HCT116 (cell line): ENCODE measurements at regions not wholly inside any gene's neighbourhood (a gene's known extent, or its start where the extent isn't known, plus 50 kb on each side); places are given as distances from the start of the nearest gene placed in this dataset.

Experiments used
- CEBPB ChIP-seq: IDR thresholded peaks from 2 replicates; pipeline ENCODE4 v1.6.1; 2012; ENCODE audit warnings: low read depth
- CTCF ChIP-seq, 3 experiments: fragments of 200-600 bp in 1 of 3; sonication (generic) in 1 of 3; IDR thresholded peaks in 2 of 3; conservative IDR thresholded peaks in 1 of 3; 2 replicates each; pipeline ENCODE4 v1.5.1; 2012 to 2017; ENCODE audit warnings: low read depth in 2 of 3, low read length in 2 of 3, antibody characterized with exemption in 1 of 3, borderline replicate concordance in 1 of 3, control low read depth in 1 of 3, mild to moderate bottlenecking in 1 of 3, mixed read lengths in 1 of 3, mixed run types in 1 of 3, moderate library complexity in 1 of 3; ENCODE audit not compliant: insufficient read depth in 1 of 3
- JUND ChIP-seq: IDR thresholded peaks from 2 replicates; pipeline ENCODE4 v1.6.1; 2012
- POLR2A ChIP-seq: IDR thresholded peaks from 2 replicates; pipeline ENCODE4 v1.7.0; 2011; ENCODE audit warnings: borderline replicate concordance; ENCODE audit not compliant: insufficient read depth, insufficient read length; ENCODE audit errors: extremely low read depth
- POLR2AphosphoS5 ChIP-seq: IDR thresholded peaks from 2 replicates; pipeline ENCODE4 v1.6.1; 2011; ENCODE audit warnings: mild to moderate bottlenecking, low read depth, low read length, moderate library complexity
- SP1 ChIP-seq: IDR thresholded peaks from 2 replicates; pipeline ENCODE4 v1.6.1; 2012; ENCODE audit warnings: low read depth
- ZFX ChIP-seq: fragments of 450-650 bp; IDR thresholded peaks from 2 replicates; pipeline ENCODE4 v1.6.1; 2017
- ZNF274 ChIP-seq: fragments of 200-500 bp; sonication (Bioruptor generic); IDR thresholded peaks from 2 replicates; pipeline ENCODE4 v1.6.1; 2014; ENCODE audit warnings: mild to moderate bottlenecking, low read depth, low read length, inconsistent platforms

DNA sequence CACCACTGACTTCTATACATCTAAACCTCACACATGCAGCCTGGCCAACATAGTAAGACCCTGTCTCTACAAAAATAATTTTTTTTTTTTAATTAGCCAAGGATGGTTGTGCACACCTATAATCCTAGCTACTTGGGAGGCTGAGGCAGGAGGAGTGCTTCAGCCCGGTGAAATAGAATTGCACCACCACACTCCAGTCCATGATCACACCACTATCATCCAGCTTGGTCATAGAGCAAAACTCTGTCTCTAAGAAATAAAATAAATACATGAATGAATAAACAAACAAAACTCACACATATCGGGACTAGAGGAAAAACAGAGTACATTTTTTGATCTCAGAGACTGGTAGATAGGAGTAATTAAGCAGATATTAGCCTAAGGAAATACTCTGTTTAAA lies 66.6 kb upstream of the PDE5A start:
- TF ChIP-seq POLR2A (no peak), CTCF (IDR thresholded peaks at IDR 0.05 in 2 of 3, conservative IDR thresholded peaks at IDR 0.05 in 1 of 3; ENCODE audit: borderline replicate concordance in 1 of 3, insufficient read depth in 1 of 3, low read depth in 2 of 3, low read length in 2 of 3) (no peak), CEBPB (no peak), SP1 (no peak), ZFX (no peak), ZNF274 (no peak), POLR2AphosphoS5 (no peak), JUND (no peak)
